Smooth muscle cell (in vitro differentiated cells): ENCODE measurements at regions not wholly inside any gene's neighbourhood (a gene's known extent, or its start where the extent isn't known, plus 50 kb on each side); places are given as distances from the start of the nearest gene placed in this dataset.
A peak's percentile ranks its signal among the peaks of the same experiment; 100 is the strongest.

ENCODE experiments used
- DNase-seq: peaks from one replicate; lab custom pipeline; 2025; ENCODE audit not compliant: unreplicated experiment; lab: John Stamatoyannopoulos, UW
- H2AFZ ChIP-seq: fragments of 200-600 bp; sonication (generic); 2 replicates; pipeline ENCODE4 v1.6.0; 2016; ENCODE audit warnings: antibody characterized with exemption, low read depth, mild to moderate bottlenecking
- H3F3A ChIP-seq: fragments of 200-600 bp; sonication (generic); 2 replicates; pipeline ENCODE4 v1.6.0; 2017; ENCODE audit warnings: antibody characterized with exemption, low read depth
- H3K27ac ChIP-seq: fragments of 200-600 bp; sonication (generic); 2 replicates; pipeline ENCODE4 v1.5.1; 2016; ENCODE audit warnings: low read depth, mild to moderate bottlenecking
- H3K27me3 ChIP-seq: fragments of 200-600 bp; sonication (generic); 2 replicates; pipeline ENCODE4 v1.6.1; 2016; ENCODE audit warnings: low read depth, mild to moderate bottlenecking
- H3K36me3 ChIP-seq: fragments of 200-600 bp; sonication (generic); 2 replicates; pipeline ENCODE4 v1.5.1; 2016; ENCODE audit warnings: low read depth
- H3K4me1 ChIP-seq: fragments of 200-600 bp; sonication (generic); 2 replicates; pipeline ENCODE4 v1.5.1; 2016; ENCODE audit warnings: low read depth
- H3K4me2 ChIP-seq: fragments of 200-600 bp; sonication (generic); 2 replicates; pipeline ENCODE4 v1.6.0; 2016; ENCODE audit warnings: mild to moderate bottlenecking
- H3K4me3 ChIP-seq: fragments of 200-600 bp; sonication (generic); 2 replicates; pipeline ENCODE4 v1.5.1; 2016; ENCODE audit warnings: mild to moderate bottlenecking
- H3K79me2 ChIP-seq: fragments of 200-600 bp; sonication (generic); 2 replicates; pipeline ENCODE4 v1.6.0; 2016; ENCODE audit warnings: low read depth, mild to moderate bottlenecking
- H3K9ac ChIP-seq: fragments of 200-600 bp; sonication (generic); 2 replicates; pipeline ENCODE4 v1.6.0; 2016; ENCODE audit warnings: low read depth
- H3K9me3 ChIP-seq: fragments of 200-600 bp; sonication (generic); replicated peaks from 2 replicates; pipeline ENCODE4 v1.5.1; 2016; ENCODE audit warnings: low read depth
- H4K20me1 ChIP-seq: fragments of 200-600 bp; sonication (generic); 2 replicates; pipeline ENCODE4 v1.6.0; 2016; ENCODE audit warnings: low read depth
- WGBS: methylation state at CpG from one replicate; pipeline ENCODE4 v1.1.7; 2016; ENCODE audit warnings: low lambda C conversion rate; 5-methylcytosine and 5-hydroxymethylcytosine counted together
- TF ChIP-seq, protein P1 (sequence below): fragments of 200-600 bp; sonication (generic); IDR thresholded peaks from 2 replicates; pipeline ENCODE4 v1.5.1; 2017; ENCODE audit warnings: borderline replicate concordance, mild to moderate bottlenecking, antibody characterized with exemption; ENCODE audit not compliant: insufficient read depth, poor library complexity, severe bottlenecking

DNA sequence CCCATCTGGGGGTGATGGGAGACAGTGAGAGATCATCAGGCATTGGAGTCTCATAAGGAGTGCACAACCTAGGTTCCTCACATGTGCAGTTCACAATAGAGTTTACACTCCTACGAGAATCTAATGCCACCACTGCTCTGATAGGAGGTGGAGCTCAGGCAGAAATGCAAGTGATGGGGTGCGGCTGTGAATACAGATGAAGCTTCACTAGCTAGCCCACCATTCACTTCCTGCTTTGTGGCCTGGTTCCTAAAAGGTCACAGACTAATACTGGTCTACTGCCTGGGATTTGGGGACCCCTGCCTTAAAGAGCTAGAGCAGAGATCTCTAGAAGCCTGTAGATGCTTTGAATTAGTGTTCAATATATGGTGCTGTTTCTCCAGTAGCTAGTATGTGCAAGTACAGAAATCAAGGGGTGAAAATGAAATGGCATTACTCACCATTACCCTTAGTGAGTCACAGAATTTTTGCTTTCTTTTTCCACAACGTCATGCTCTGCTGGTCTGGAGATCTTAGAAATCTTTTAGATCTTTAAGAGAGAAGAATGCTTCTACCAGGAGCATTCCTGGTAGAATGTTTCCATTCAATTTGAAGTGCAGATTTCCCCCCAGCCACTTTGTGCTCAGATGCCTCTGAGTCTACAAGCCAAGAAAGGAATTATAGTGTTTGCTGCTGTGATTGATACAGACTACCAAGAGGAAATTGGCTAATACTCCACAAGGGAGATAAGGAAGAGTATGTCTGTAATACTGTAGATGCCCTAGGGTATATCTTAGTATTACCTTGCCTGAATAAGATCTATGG is 2301.2 kb downstream of the PCDH9 start:
- 61% methylated on average over 3 of the region's 3 CpGs for WGBS
- no peak overlapping the region for H3K4me3 ChIP-seq
- H2AFZ ChIP-seq, result peak overlapping the region; percentile 36
- TF ChIP-seq, protein P1, sequence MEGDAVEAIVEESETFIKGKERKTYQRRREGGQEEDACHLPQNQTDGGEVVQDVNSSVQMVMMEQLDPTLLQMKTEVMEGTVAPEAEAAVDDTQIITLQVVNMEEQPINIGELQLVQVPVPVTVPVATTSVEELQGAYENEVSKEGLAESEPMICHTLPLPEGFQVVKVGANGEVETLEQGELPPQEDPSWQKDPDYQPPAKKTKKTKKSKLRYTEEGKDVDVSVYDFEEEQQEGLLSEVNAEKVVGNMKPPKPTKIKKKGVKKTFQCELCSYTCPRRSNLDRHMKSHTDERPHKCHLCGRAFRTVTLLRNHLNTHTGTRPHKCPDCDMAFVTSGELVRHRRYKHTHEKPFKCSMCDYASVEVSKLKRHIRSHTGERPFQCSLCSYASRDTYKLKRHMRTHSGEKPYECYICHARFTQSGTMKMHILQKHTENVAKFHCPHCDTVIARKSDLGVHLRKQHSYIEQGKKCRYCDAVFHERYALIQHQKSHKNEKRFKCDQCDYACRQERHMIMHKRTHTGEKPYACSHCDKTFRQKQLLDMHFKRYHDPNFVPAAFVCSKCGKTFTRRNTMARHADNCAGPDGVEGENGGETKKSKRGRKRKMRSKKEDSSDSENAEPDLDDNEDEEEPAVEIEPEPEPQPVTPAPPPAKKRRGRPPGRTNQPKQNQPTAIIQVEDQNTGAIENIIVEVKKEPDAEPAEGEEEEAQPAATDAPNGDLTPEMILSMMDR, result no peak
- H3K4me2 ChIP-seq, result peak overlapping the region; percentile 50
- no peaks in the 10 kb centered on the region for H4K20me1 ChIP-seq
- no peaks in the 10 kb centered on the region for H3K9me3 ChIP-seq
- peak overlapping the region; percentile 82 for H3K27ac ChIP-seq
- DNase-seq, result no peak
- H3K9ac ChIP-seq, result no peak overlapping the region
- H3K36me3 ChIP-seq, result no peaks in the 10 kb centered on the region
- no peaks in the 10 kb centered on the region for H3K79me2 ChIP-seq
- no peaks in the 10 kb centered on the region for H3F3A ChIP-seq
- H3K4me1 ChIP-seq, result no peaks in the 10 kb centered on the region
- H3K27me3 ChIP-seq, result no peaks in the 10 kb centered on the region

DNA sequence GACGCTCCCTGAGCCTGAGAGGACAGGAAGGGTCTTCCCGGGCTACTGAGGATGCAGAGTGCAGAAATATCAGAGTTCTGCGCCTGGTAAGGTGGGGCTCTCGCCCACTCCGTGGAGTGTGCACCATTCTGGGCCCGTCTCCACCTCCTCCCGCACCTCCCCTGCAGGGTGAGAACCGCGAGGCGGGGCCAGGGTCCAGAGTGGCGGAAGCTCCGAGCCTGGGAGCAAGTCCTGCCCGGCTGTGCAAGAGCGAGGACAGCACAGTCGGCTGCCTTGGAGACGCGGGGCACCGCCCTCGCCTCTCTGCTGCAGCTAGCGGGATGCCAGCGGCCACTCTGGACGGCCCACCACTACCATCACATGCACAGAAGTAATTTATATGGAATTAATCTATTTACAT is 2304.4 kb downstream of the PCDH9 start:
- TF ChIP-seq, protein P1, result no peak
- Histone ChIP-seq H3K79me2 (no peaks in the 10 kb centered on the region), H3K36me3 (no peaks in the 10 kb centered on the region), H3F3A (no peaks in the 10 kb centered on the region), H3K9me3 (no peaks in the 10 kb centered on the region), H3K4me1 (no peaks in the 10 kb centered on the region), H3K27me3 (no peaks in the 10 kb centered on the region), H3K27ac (no peak overlapping the region), H2AFZ (no peak overlapping the region), H4K20me1 (no peaks in the 10 kb centered on the region), H3K4me3 (no peak overlapping the region), H3K9ac (no peak overlapping the region), H3K4me2 (no peak overlapping the region)
- WGBS, result 94% methylated on average over 22 of the region's 22 CpGs
- no peak for DNase-seq

DNA sequence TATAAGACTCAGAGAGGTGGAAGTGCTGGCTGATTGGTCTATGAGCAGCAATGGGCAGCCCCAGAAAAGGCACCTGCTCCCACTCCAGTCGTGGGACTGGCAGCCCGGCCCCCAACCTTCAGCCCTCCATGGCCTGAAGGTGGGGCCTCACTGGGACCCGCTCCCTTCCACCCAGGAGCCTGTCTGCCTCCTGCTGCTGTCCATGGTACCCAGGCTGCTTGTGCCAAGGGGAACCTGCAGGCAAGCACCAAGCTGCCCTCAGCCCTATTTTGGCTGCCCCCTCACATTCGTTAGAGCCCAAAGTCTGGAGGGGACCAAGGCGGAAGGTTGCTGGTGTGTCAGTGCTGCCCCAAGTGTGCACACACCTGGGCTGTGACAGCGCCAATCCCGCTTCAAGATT is 2304.9 kb downstream of the PCDH9 start:
- Histone ChIP-seq H3K27ac (no peak overlapping the region), H3K4me1 (no peaks in the 10 kb centered on the region), H3K36me3 (no peaks in the 10 kb centered on the region), H3K4me2 (no peak overlapping the region), H3K9me3 (no peaks in the 10 kb centered on the region), H3K9ac (no peak overlapping the region), H4K20me1 (no peaks in the 10 kb centered on the region), H3F3A (no peaks in the 10 kb centered on the region), H3K79me2 (no peaks in the 10 kb centered on the region), H2AFZ (no peak overlapping the region), H3K4me3 (no peak overlapping the region), H3K27me3 (no peaks in the 10 kb centered on the region)
- TF ChIP-seq, protein P1, result no peak
- WGBS, result 73% methylated on average over 7 of the region's 7 CpGs
- DNase-seq, result peak; percentile 1

DNA sequence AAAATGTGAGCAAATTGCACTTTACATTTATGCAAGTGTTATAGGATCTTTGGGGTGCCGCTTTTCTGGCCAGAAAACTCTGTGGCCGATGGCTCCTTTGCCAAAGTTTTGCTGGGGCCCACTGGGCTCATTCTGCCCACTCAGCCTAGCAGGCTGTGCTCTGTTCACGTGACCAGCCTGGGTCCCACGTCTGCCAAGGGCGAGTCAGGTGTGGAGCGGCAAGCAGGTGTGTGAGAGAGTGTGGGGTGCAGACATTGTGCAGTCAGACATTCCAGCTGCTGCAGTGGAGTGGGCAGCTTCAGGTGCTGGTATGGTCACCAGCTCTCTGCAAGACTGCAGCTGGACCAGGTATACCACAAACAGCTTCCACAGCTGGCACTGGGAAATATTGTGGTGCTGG is 2305.7 kb downstream of the PCDH9 start:
- H2AFZ ChIP-seq, result no peak overlapping the region
- 89% methylated on average over 6 of the region's 6 CpGs for WGBS
- no peaks in the 10 kb centered on the region for H3K4me1 ChIP-seq

More for the DNA sequence above, 2305.7 kb downstream of the PCDH9 start:
- Histone ChIP-seq H3F3A (no peaks in the 10 kb centered on the region), H3K36me3 (no peaks in the 10 kb centered on the region), H4K20me1 (no peaks in the 10 kb centered on the region), H3K27me3 (no peaks in the 10 kb centered on the region), H3K9ac (no peak overlapping the region), H3K4me2 (no peak overlapping the region), H3K4me3 (no peak overlapping the region), H3K79me2 (no peaks in the 10 kb centered on the region), H3K27ac (no peak overlapping the region), H3K9me3 (no peaks in the 10 kb centered on the region)
- DNase-seq, result no peak
- TF ChIP-seq, protein P1, result no peak
